BE2C (cell line): ENCODE measurements at regions not wholly inside any gene's neighbourhood (a gene's known extent, or its start where the extent isn't known, plus 50 kb on each side); places are given as distances from the start of the nearest gene placed in this dataset.

Source experiments
- DNase-seq: peaks from one replicate; pipeline ENCODE4 v3.0.0-alpha.2; 2020
- H3K27me3 ChIP-seq: fragments of 250-450 bp; sonication (Bioruptor Pico); 2 replicates; pipeline ENCODE4 v1.5.1; 2020; ENCODE audit warnings: mild to moderate bottlenecking
- H3K36me3 ChIP-seq: fragments of 250-450 bp; sonication (Bioruptor Pico); 2 replicates; pipeline ENCODE4 v1.5.1; 2020; ENCODE audit warnings: mild to moderate bottlenecking
- H3K4me1 ChIP-seq: fragments of 250-450 bp; sonication (Bioruptor Pico); 2 replicates; pipeline ENCODE4 v1.5.1; 2020
- H3K4me3 ChIP-seq: 2 replicates; pipeline ENCODE4 v1.5.1; 2011; ENCODE audit warnings: low read depth, low read length
- H3K9me3 ChIP-seq: fragments of 250-450 bp; sonication (Bioruptor Pico); 2 replicates; pipeline ENCODE4 v1.5.1; 2020
- CTCF ChIP-seq: IDR thresholded peaks from 2 replicates; pipeline ENCODE4 v1.5.1; 2012; ENCODE audit warnings: mild to moderate bottlenecking, low read depth, low read length

GRCh38 chr3:118208642-118209041 lies 826.0 kb downstream of the IGSF11 start:
- Histone ChIP-seq H3K36me3 (no peaks in the 10 kb centered on the region), H3K4me1 (no peaks in the 10 kb centered on the region), H3K27me3 (no peaks in the 10 kb centered on the region), H3K4me3 (no peak overlapping the region), H3K9me3 (no peaks in the 10 kb centered on the region)
- no peak for DNase-seq
- TF ChIP-seq CTCF: no peak

- H3K9me3 ChIP-seq: no peaks in the 10 kb centered on the region
- H3K36me3 ChIP-seq: no peaks in the 10 kb centered on the region
- no peak for DNase-seq
- no peaks in the 10 kb centered on the region for H3K4me1 ChIP-seq
- no peak overlapping the region for H3K4me3 ChIP-seq
- H3K27me3 ChIP-seq: no peaks in the 10 kb centered on the region
- no peak for TF ChIP-seq CTCF
Observed at GRCh38 chr3:118213892-118214291, 820.8 kb downstream of the IGSF11 start.

GRCh38 chr3:118226206-118226605 lies 808.4 kb downstream of the IGSF11 start:
- H3K36me3 ChIP-seq: no peaks in the 10 kb centered on the region
- DNase-seq: no peak
- no peak for TF ChIP-seq CTCF

GRCh38 chr3:118227191-118227590 lies 807.5 kb downstream of the IGSF11 start:
- DNase-seq: no peak

More at GRCh38 chr3:118226206-118226605, 808.4 kb downstream of the IGSF11 start:
- Histone ChIP-seq H3K4me1 (no peaks in the 10 kb centered on the region), H3K27me3 (no peaks in the 10 kb centered on the region), H3K9me3 (no peaks in the 10 kb centered on the region), H3K4me3 (no peak overlapping the region)

GRCh38 chr3:118228151-118228550 lies 806.5 kb downstream of the IGSF11 start:
- Histone ChIP-seq H3K27me3 (no peaks in the 10 kb centered on the region), H3K9me3 (no peaks in the 10 kb centered on the region), H3K36me3 (no peaks in the 10 kb centered on the region), H3K4me1 (no peaks in the 10 kb centered on the region), H3K4me3 (no peak overlapping the region)
- no peak for DNase-seq
- TF ChIP-seq CTCF: no peak

More at GRCh38 chr3:118227191-118227590, 807.5 kb downstream of the IGSF11 start:
- Histone ChIP-seq H3K4me1 (no peaks in the 10 kb centered on the region), H3K9me3 (no peaks in the 10 kb centered on the region), H3K27me3 (no peaks in the 10 kb centered on the region), H3K36me3 (no peaks in the 10 kb centered on the region), H3K4me3 (no peak overlapping the region)
- TF ChIP-seq CTCF: no peak

- Histone ChIP-seq H3K9me3 (no peaks in the 10 kb centered on the region), H3K4me1 (no peaks in the 10 kb centered on the region), H3K4me3 (no peak overlapping the region), H3K27me3 (no peaks in the 10 kb centered on the region), H3K36me3 (no peaks in the 10 kb centered on the region)
- no peak for DNase-seq
- no peak for TF ChIP-seq CTCF
Observed at GRCh38 chr3:118229196-118229595, 805.5 kb downstream of the IGSF11 start.
